Caco-2 (cell line): ENCODE measurements at regions not wholly inside any gene's neighbourhood (a gene's known extent, or its start where the extent isn't known, plus 50 kb on each side); places are given as distances from the start of the nearest gene placed in this dataset.
A peak's percentile ranks its signal among the peaks of the same experiment; 100 is the strongest.

Experiments
- BruUV-seq: library from RNA; stranded (reverse); fragments of 400-500 nt; replicated peaks from 2 replicates; lab custom pipeline; 2021; lab: Mats Ljungman, UMichigan
- CTCF ChIA-PET: fragments of 300-600 bp; sonication (Branson Sonifier 250); formaldehyde crosslinking; loops from one replicate; lab custom pipeline; 2022; ENCODE audit warnings: antibody characterized with exemption; lab: Charles Lee
- POLR2A ChIA-PET: fragments of 300-600 bp; sonication (Branson Sonifier 250); formaldehyde crosslinking; loops from one replicate; lab custom pipeline; 2022; ENCODE audit warnings: antibody characterized with exemption; lab: Charles Lee
- DNase-seq, 2 experiments: peaks; one replicate each; pipeline versions ENCODE4 v3.0.0 to v3.0.0-alpha.2; 2020 to 2022
- H3K27me3 ChIP-seq: replicated peaks from 2 replicates; pipeline ENCODE4 v1.6.0; 2011; ENCODE audit warnings: low read length; ENCODE audit not compliant: control insufficient read depth, insufficient read depth
- H3K36me3 ChIP-seq: 2 replicates; pipeline ENCODE4 v1.5.1; 2011; ENCODE audit warnings: low read length; ENCODE audit not compliant: control insufficient read depth, insufficient read depth
- H3K4me1 ChIP-seq: fragments of 250-450 bp; sonication (Bioruptor Pico); 2 replicates; pipeline ENCODE4 v1.5.1; 2020; ENCODE audit warnings: mild to moderate bottlenecking
- H3K4me3 ChIP-seq: 2 replicates; pipeline ENCODE4 v1.5.1; 2011; ENCODE audit warnings: low read depth, mild to moderate bottlenecking, control low read depth, low read length
- H3K9me3 ChIP-seq: fragments of 250-450 bp; sonication (Bioruptor Pico); 2 replicates; pipeline ENCODE4 v1.5.1; 2020; ENCODE audit warnings: mild to moderate bottlenecking, moderate library complexity
- H3K27ac Mint-ChIP-seq: one replicate; pipeline ENCODE4 v1.8.0; 2022; ENCODE audit warnings: mixed read lengths; ENCODE audit not compliant: unreplicated experiment
- H3K27me3 Mint-ChIP-seq: one replicate; pipeline ENCODE4 v1.8.0; 2022; ENCODE audit warnings: mixed read lengths; ENCODE audit not compliant: insufficient read depth, unreplicated experiment
- H3K36me3 Mint-ChIP-seq: one replicate; pipeline ENCODE4 v1.8.0; 2022; ENCODE audit warnings: mild to moderate bottlenecking, mixed read lengths; ENCODE audit not compliant: insufficient read depth, unreplicated experiment
- H3K4me1 Mint-ChIP-seq: one replicate; pipeline ENCODE4 v1.8.0; 2022; ENCODE audit warnings: low read depth, mixed read lengths; ENCODE audit not compliant: unreplicated experiment
- H3K4me3 Mint-ChIP-seq: one replicate; pipeline ENCODE4 v1.8.0; 2022; ENCODE audit warnings: mild to moderate bottlenecking, moderate library complexity, mixed read lengths; ENCODE audit not compliant: unreplicated experiment
- H3K9me3 Mint-ChIP-seq: one replicate; pipeline ENCODE4 v1.8.0; 2022; ENCODE audit warnings: mixed read lengths; ENCODE audit not compliant: unreplicated experiment
- CTCF ChIP-seq, 2 experiments: fragments of 200-600 bp in 1 of 2; IDR thresholded peaks; 1 replicate in 1 of 2; 2 replicates in 1 of 2; pipeline versions ENCODE4 v1.5.1 to v1.8.0; 2011 to 2022; ENCODE audit warnings: antibody characterized with exemption in 1 of 2, control low read depth in 1 of 2, inconsistent platforms in 1 of 2, low read depth in 1 of 2, low read length in 1 of 2, mild to moderate bottlenecking in 1 of 2, moderate library complexity in 1 of 2; ENCODE audit not compliant: insufficient read depth in 1 of 2, severe bottlenecking in 1 of 2, unreplicated experiment in 1 of 2
- intact Hi-C: fragments of 100-400 bp; cut with micrococcal nuclease; formaldehyde crosslinking; loops from one replicate; pipeline ENCODE4 v1.10.0; 2022; ENCODE audit not compliant: unreplicated experiment

GRCh38 chr15:69727121-69727924 lies 274.7 kb downstream of the RPLP1 start:
- ChIA-PET POLR2A (no interaction called here), CTCF (interaction anchor here (0.6 kb wide), 2 partner anchors 262 to 471 kb away, joined by 3 to 4 read pairs; no protein-coding TSS in a partner anchor)
- Histone ChIP-seq H3K27me3 (no peaks in the 10 kb centered on the region; the same call in 1 of the 2 replicates), H3K4me1 (no peaks in the 10 kb centered on the region), H3K9me3 (no peaks in the 10 kb centered on the region), H3K4me3 (no peak overlapping the region), H3K36me3 (no peaks in the 10 kb centered on the region)
- intact Hi-C loops: no loop called here
- Mint-ChIP-seq H3K36me3 (no peaks in the 10 kb centered on the region), H3K27ac (no peak overlapping the region), H3K9me3 (no peaks in the 10 kb centered on the region), H3K27me3 (peaks cover 4% of the 10 kb centered on the region), H3K4me1 (no peaks in the 10 kb centered on the region), H3K4me3 (no peak overlapping the region)
- DNase-seq: no peak
- BruUV-seq: no TSS peak
- no peak for TF ChIP-seq CTCF (IDR thresholded peaks at IDR 0.05; ENCODE audit: insufficient read depth in 1 of 2, low read depth in 1 of 2, low read length in 1 of 2, severe bottlenecking in 1 of 2, unreplicated experiment in 1 of 2)

GRCh38 chr15:69729167-69729748 lies 276.6 kb downstream of the RPLP1 start:
- Histone ChIP-seq H3K4me1 (no peaks in the 10 kb centered on the region), H3K4me3 (no peak overlapping the region), H3K27me3 (no peaks in the 10 kb centered on the region), H3K9me3 (no peaks in the 10 kb centered on the region), H3K36me3 (no peaks in the 10 kb centered on the region)
- Mint-ChIP-seq H3K27me3 (peaks cover 7% of the 10 kb centered on the region), H3K27ac (no peak overlapping the region), H3K4me3 (no peak overlapping the region), H3K9me3 (no peaks in the 10 kb centered on the region), H3K4me1 (no peaks in the 10 kb centered on the region), H3K36me3 (no peaks in the 10 kb centered on the region)
- peak in 1 of 2 experiments; percentile 49 for DNase-seq
- ChIA-PET POLR2A (no interaction called here), CTCF (no interaction called here)
- intact Hi-C loops: no loop called here
- peak; percentile 51 to 72 for TF ChIP-seq CTCF (IDR thresholded peaks at IDR 0.05; ENCODE audit: insufficient read depth in 1 of 2, low read depth in 1 of 2, low read length in 1 of 2, severe bottlenecking in 1 of 2, unreplicated experiment in 1 of 2)
- no TSS peak for BruUV-seq

GRCh38 chr15:69730281-69731080 lies 277.9 kb downstream of the RPLP1 start:
- H3K36me3 Mint-ChIP-seq: no peaks in the 10 kb centered on the region
- TF ChIP-seq CTCF (IDR thresholded peaks at IDR 0.05; ENCODE audit: insufficient read depth in 1 of 2, low read depth in 1 of 2, low read length in 1 of 2, severe bottlenecking in 1 of 2, unreplicated experiment in 1 of 2): no peak
- intact Hi-C loops: no loop called here
- H3K36me3 ChIP-seq: no peaks in the 10 kb centered on the region
- H3K4me3 Mint-ChIP-seq: no peak overlapping the region
- no TSS peak for BruUV-seq
- H3K4me1 Mint-ChIP-seq: no peaks in the 10 kb centered on the region
- DNase-seq: no peak
- H3K9me3 Mint-ChIP-seq: no peaks in the 10 kb centered on the region
- H3K4me1 ChIP-seq: no peaks in the 10 kb centered on the region
- H3K27ac Mint-ChIP-seq: no peak overlapping the region
- no peaks in the 10 kb centered on the region for H3K9me3 ChIP-seq
- ChIA-PET CTCF (no interaction called here), POLR2A (no interaction called here)
- peaks cover 3% of the 10 kb centered on the region for H3K27me3 Mint-ChIP-seq
- no peak overlapping the region for H3K4me3 ChIP-seq
- no peaks in the 10 kb centered on the region for H3K27me3 ChIP-seq
